OCI-LY3 (cell line): ENCODE measurements at regions not wholly inside any gene's neighbourhood (a gene's known extent, or its start where the extent isn't known, plus 50 kb on each side); places are given as distances from the start of the nearest gene placed in this dataset.

Experiments
- EZH2phosphoT487 ChIP-seq: fragments of 200-600 bp; shearing (Covaris generic); IDR thresholded peaks from 2 replicates; pipeline ENCODE4 v1.6.1; 2018; ENCODE audit warnings: antibody characterized with exemption, mixed run types, low read depth
- TF ChIP-seq, protein P1 (sequence below): fragments of 200-600, 300-600 bp; sonication (generic); IDR thresholded peaks from 2 replicates; pipeline ENCODE4 v1.5.1; 2014; ENCODE audit warnings: antibody characterized with exemption, low read length, low read depth

DNA sequence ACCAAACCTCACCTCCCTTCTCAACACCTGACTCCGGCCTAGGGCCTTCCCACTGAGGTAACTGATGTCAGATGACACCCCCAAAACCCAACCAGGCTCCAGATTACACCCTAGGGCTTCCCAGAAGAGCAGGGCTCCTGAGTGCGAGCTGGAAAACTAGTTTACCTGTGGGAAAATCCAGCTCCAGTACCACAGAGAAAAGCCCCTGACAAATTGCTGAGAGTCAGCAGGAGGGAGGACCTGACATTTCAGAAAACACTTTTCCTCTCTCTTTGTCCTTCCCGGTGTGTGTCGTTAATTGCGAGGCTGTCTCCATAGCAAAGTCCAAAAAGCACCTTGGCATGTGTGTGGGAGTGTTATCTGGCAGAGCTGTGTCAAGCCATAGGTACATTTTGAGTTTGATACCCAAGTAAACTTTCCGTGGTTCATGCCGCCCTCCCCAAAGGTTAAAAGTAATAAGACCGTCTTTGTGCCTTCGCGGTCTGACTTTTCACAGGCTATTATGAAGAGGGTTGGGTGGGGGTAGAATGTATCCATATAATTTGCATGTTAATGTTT is 79.8 kb upstream of the FNDC3B start:
- TF ChIP-seq, protein P1, sequence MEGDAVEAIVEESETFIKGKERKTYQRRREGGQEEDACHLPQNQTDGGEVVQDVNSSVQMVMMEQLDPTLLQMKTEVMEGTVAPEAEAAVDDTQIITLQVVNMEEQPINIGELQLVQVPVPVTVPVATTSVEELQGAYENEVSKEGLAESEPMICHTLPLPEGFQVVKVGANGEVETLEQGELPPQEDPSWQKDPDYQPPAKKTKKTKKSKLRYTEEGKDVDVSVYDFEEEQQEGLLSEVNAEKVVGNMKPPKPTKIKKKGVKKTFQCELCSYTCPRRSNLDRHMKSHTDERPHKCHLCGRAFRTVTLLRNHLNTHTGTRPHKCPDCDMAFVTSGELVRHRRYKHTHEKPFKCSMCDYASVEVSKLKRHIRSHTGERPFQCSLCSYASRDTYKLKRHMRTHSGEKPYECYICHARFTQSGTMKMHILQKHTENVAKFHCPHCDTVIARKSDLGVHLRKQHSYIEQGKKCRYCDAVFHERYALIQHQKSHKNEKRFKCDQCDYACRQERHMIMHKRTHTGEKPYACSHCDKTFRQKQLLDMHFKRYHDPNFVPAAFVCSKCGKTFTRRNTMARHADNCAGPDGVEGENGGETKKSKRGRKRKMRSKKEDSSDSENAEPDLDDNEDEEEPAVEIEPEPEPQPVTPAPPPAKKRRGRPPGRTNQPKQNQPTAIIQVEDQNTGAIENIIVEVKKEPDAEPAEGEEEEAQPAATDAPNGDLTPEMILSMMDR = no peak
- no peak for TF ChIP-seq EZH2phosphoT487
